DND-41 (cell line): ENCODE measurements at regions not wholly inside any gene's neighbourhood (a gene's known extent, or its start where the extent isn't known, plus 50 kb on each side); places are given as distances from the start of the nearest gene placed in this dataset.

Experiments used
- ATAC-seq: fragments of 200-7000 bp; cut with Tn5 transposase; 3 replicates; pipeline ENCODE4 v1.9.1; 2021; ENCODE audit warnings: low read depth; ENCODE audit not compliant: insufficient read depth
- DNase-seq: peaks from one replicate; pipeline ENCODE4 v3.0.0-alpha.2; 2020
- H2AFZ ChIP-seq: 2 replicates; pipeline ENCODE4 v1.6.0; 2012; ENCODE audit warnings: low read depth, low read length
- H3K27ac ChIP-seq: 2 replicates; pipeline ENCODE4 v1.5.1; 2012; ENCODE audit warnings: low read length, inconsistent platforms
- H3K27me3 ChIP-seq: fragments of 200-600 bp; sonication (generic); 2 replicates; pipeline ENCODE4 v1.6.0; 2012; ENCODE audit warnings: low read length, mild to moderate bottlenecking, inconsistent platforms; ENCODE audit not compliant: insufficient read depth, poor library complexity
- H3K36me3 ChIP-seq: 2 replicates; pipeline ENCODE4 v1.5.1; 2012; ENCODE audit warnings: low read length, inconsistent platforms; ENCODE audit not compliant: insufficient read depth
- H3K4me1 ChIP-seq: 2 replicates; pipeline ENCODE4 v1.5.1; 2012; ENCODE audit warnings: mild to moderate bottlenecking, low read length; ENCODE audit not compliant: insufficient read depth
- H3K4me2 ChIP-seq: 2 replicates; pipeline ENCODE4 v1.6.0; 2012; ENCODE audit warnings: mild to moderate bottlenecking, moderate library complexity, low read length, inconsistent platforms; ENCODE audit not compliant: insufficient read depth
- H3K4me3 ChIP-seq, 2 experiments: fragments of 200-600 bp in 1 of 2; shearing (Covaris generic) in 1 of 2; 2 replicates each; pipeline ENCODE4 v1.5.1; 2012 to 2016; ENCODE audit warnings: inconsistent platforms in 2 of 2, low read length in 2 of 2, mild to moderate bottlenecking in 2 of 2, low read depth in 1 of 2, moderate library complexity in 1 of 2
- H3K79me2 ChIP-seq: 2 replicates; pipeline ENCODE4 v1.6.0; 2012; ENCODE audit warnings: low read length, inconsistent platforms; ENCODE audit not compliant: insufficient read depth
- H3K9ac ChIP-seq: 2 replicates; pipeline ENCODE4 v1.6.0; 2012; ENCODE audit warnings: low read depth, mild to moderate bottlenecking, inconsistent platforms, low read length, moderate library complexity
- H3K9me3 ChIP-seq: 2 replicates; pipeline ENCODE4 v1.5.1; 2012; ENCODE audit warnings: low read length, moderate library complexity, mild to moderate bottlenecking, inconsistent platforms; ENCODE audit not compliant: insufficient read depth, severe bottlenecking
- H4K20me1 ChIP-seq: 2 replicates; pipeline ENCODE4 v1.6.0; 2012; ENCODE audit warnings: low read length; ENCODE audit not compliant: insufficient read depth
- EZH2 ChIP-seq: IDR thresholded peaks from 3 replicates; pipeline ENCODE4 v1.6.1; 2012; ENCODE audit warnings: borderline replicate concordance, low read depth, mild to moderate bottlenecking, moderate library complexity, low read length, inconsistent platforms; ENCODE audit not compliant: severe bottlenecking
- TF ChIP-seq, protein P1 (sequence below): IDR thresholded peaks from 2 replicates; pipeline ENCODE4 v1.5.1; 2012; ENCODE audit warnings: borderline replicate concordance, low read length, moderate library complexity, mild to moderate bottlenecking; ENCODE audit not compliant: poor library complexity, severe bottlenecking; ENCODE audit errors: extremely low read depth

DNA sequence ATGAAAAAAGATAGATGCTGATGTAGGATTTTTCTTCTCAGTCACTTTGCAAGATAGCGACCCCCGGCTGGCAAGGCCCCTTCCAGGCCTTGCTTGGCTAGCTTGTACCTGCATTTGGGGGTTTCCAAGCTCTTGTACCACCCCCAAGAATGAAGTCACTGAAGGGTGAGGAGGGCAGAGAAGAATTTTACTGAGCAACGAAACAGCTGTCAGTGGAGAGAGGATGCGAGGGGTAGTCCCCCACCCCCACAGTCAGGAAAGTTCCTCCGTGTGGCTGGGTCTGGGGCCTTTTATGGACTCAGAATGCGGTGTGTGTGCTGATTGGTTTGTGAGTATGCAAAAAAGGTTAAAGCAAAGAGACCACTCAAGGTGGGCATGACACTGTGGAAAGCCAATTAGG lies 382.0 kb downstream of the GPD2 start:
- ATAC-seq (no peak), DNase-seq (peak; percentile 20)
- Histone ChIP-seq H3K4me3 (peak overlapping the region in 1 of 2 experiments; percentile 47; a peak in 2 of 4 replicates), H2AFZ (peak overlapping the region; percentile 67), H3K27me3 (no peaks in the 10 kb centered on the region), H3K4me2 (peak overlapping the region; percentile 63), H3K36me3 (no peaks in the 10 kb centered on the region), H3K79me2 (no peaks in the 10 kb centered on the region), H3K9ac (peak overlapping the region; percentile 59), H3K9me3 (no peaks in the 10 kb centered on the region), H3K4me1 (peaks cover 45% of the 10 kb centered on the region), H3K27ac (peak overlapping the region; percentile 96), H4K20me1 (no peaks in the 10 kb centered on the region)
- TF ChIP-seq, protein P1, sequence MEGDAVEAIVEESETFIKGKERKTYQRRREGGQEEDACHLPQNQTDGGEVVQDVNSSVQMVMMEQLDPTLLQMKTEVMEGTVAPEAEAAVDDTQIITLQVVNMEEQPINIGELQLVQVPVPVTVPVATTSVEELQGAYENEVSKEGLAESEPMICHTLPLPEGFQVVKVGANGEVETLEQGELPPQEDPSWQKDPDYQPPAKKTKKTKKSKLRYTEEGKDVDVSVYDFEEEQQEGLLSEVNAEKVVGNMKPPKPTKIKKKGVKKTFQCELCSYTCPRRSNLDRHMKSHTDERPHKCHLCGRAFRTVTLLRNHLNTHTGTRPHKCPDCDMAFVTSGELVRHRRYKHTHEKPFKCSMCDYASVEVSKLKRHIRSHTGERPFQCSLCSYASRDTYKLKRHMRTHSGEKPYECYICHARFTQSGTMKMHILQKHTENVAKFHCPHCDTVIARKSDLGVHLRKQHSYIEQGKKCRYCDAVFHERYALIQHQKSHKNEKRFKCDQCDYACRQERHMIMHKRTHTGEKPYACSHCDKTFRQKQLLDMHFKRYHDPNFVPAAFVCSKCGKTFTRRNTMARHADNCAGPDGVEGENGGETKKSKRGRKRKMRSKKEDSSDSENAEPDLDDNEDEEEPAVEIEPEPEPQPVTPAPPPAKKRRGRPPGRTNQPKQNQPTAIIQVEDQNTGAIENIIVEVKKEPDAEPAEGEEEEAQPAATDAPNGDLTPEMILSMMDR: no peak
- TF ChIP-seq EZH2: no peak

DNA sequence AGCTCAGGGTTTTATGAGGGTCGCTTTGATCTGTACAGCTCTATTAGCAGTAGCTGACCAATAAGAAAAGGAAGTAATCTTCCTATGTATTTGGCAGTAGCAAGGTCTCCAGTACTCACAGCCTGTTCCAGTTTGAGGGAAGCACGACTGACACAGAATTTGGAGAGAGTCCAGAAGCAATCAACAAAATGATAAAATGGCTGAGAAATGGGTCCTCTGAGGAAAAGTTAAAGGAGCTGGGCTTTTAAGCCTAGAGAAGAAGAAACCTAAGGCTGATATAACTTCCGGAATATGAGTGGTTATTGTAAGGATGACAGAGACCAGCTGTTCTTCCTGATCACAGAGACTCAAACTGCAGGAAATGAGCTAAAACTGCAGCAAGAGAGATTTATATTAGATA lies 382.8 kb downstream of the GPD2 start:
- ATAC-seq (peak; percentile 92), DNase-seq (peak; percentile 47)
- H3K9me3 ChIP-seq: no peaks in the 10 kb centered on the region
- H3K4me1 ChIP-seq: peaks cover 45% of the 10 kb centered on the region
- H3K9ac ChIP-seq: peak overlapping the region; percentile 59
- no peaks in the 10 kb centered on the region for H3K27me3 ChIP-seq
- no peaks in the 10 kb centered on the region for H4K20me1 ChIP-seq
- H3K79me2 ChIP-seq: no peaks in the 10 kb centered on the region
- TF ChIP-seq, protein P1: no peak
- TF ChIP-seq EZH2: no peak
- peak overlapping the region; percentile 96 for H3K27ac ChIP-seq
- H3K4me2 ChIP-seq: peak overlapping the region; percentile 63
- no peaks in the 10 kb centered on the region for H3K36me3 ChIP-seq
- peak overlapping the region in 1 of 2 experiments; percentile 47; a peak in 2 of 4 replicates for H3K4me3 ChIP-seq
- peak overlapping the region; percentile 67 for H2AFZ ChIP-seq

DNA sequence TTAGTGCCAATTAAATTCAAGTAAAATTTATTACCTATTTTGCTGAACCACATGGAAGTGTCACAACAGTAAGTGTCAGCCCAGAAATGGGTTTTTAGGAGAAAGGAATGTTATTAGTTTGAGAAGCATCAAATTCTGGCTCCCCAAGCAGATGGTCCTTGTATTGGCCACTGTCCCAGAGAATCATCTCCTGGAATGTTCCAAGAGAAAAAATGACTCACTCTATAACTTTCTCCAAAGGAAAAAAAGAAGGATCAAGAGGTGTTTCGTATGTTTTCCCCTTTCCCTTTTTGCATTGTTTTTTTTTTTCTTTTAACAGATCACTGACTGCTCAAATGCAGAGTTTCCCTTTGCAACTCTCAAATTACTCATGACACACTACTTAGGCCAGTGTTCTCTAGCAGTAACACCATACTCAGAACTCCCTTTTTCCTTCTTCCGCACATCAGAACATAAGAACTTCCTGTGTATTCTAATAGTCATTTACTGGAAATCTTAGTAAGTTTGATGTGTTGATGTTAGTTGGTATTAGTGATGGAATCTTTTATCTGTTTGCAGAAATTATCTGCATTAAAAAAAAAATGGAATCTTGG lies 390.3 kb downstream of the GPD2 start:
- no peaks in the 10 kb centered on the region for H4K20me1 ChIP-seq
- H3K9me3 ChIP-seq: no peaks in the 10 kb centered on the region
- no peak for DNase-seq
- no peaks in the 10 kb centered on the region for H3K27me3 ChIP-seq
- no peaks in the 10 kb centered on the region for H3K36me3 ChIP-seq
- ATAC-seq: no peak
- no peak overlapping the region for H3K4me2 ChIP-seq
- no peak overlapping the region for H3K27ac ChIP-seq
- no peak overlapping the region for H3K9ac ChIP-seq
- TF ChIP-seq EZH2: no peak
- TF ChIP-seq, protein P1: no peak
- no peak overlapping the region for H3K4me3 ChIP-seq
- H2AFZ ChIP-seq: no peak overlapping the region
- no peaks in the 10 kb centered on the region for H3K4me1 ChIP-seq
- no peaks in the 10 kb centered on the region for H3K79me2 ChIP-seq

DNA sequence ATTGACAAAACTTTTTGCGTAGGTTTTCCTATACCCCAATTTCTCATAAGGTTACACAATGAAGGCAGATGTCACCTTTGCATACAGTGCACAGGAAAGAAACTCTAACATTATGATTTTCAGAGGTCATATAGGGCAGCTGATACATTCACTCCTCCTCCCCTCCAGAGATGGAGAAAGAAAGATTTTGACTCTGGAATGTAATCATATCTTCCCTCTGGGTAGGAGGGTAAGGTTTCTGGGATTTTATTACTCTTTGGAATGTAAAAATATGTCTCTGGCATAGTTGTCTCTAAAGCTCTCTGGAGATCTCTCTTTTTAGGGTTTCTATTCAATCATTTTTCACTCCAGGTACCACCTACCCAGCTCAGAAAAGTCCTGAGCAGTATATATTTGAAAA lies 398.3 kb downstream of the GPD2 start:
- H3K4me1 ChIP-seq: no peaks in the 10 kb centered on the region
- no peak overlapping the region for H3K9ac ChIP-seq
- no peaks in the 10 kb centered on the region for H3K9me3 ChIP-seq
- ATAC-seq (no peak), DNase-seq (no peak)
- H3K4me3 ChIP-seq: no peak overlapping the region
- H2AFZ ChIP-seq: no peak overlapping the region
- TF ChIP-seq EZH2: no peak
- TF ChIP-seq, protein P1: no peak
- H3K79me2 ChIP-seq: no peaks in the 10 kb centered on the region
- no peaks in the 10 kb centered on the region for H3K27me3 ChIP-seq
- no peak overlapping the region for H3K4me2 ChIP-seq
- H3K36me3 ChIP-seq: no peaks in the 10 kb centered on the region
- no peak overlapping the region for H3K27ac ChIP-seq
- no peaks in the 10 kb centered on the region for H4K20me1 ChIP-seq
